GM19455 (cell line): ENCODE measurements at regions not wholly inside any gene's neighbourhood (a gene's known extent, or its start where the extent isn't known, plus 50 kb on each side); places are given as distances from the start of the nearest gene placed in this dataset.

Experiments used
- ATAC-seq: cut with Tn5 transposase; IDR thresholded peaks from one replicate; pipeline ENCODE4 v1.9.1; 2021; ENCODE audit not compliant: unreplicated experiment

- ATAC-seq, result no peak
Observed at GRCh38 chr2:15701341-15701907, 109.8 kb downstream of the DDX1 start.

GRCh38 chr2:15701991-15702390 lies 110.3 kb downstream of the DDX1 start:
- ATAC-seq, result no peak

DNA sequence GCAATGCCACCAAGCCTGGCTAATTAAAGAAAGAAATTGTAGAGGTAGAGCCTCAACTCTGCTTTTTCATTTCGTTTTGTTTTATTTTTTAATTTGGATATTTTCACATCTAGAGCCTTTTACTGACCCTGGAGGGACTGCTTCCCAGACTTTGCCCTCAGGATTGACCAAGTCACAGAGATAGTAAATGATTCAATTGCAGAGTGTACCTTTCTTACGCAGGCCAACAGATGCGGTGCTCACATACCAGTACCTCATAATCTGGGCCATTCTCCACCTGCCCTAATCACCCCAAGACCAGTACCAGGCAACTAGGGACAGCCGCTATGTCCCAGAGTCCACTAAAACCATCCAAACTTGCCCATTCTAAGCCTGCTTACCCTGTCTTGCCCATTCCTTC lies 110.8 kb downstream of the DDX1 start:
- no peak for ATAC-seq

- ATAC-seq, result no peak
Observed at GRCh38 chr2:15703365-15703869, 111.7 kb downstream of the DDX1 start.

- ATAC-seq, result no peak
Observed at GRCh38 chr2:15704086-15704787, 112.6 kb downstream of the DDX1 start.

GRCh38 chr2:15704788-15705115 lies 113.1 kb downstream of the DDX1 start:
- no peak for ATAC-seq

GRCh38 chr2:15705310-15705709 lies 113.6 kb downstream of the DDX1 start:
- ATAC-seq, result no peak

DNA sequence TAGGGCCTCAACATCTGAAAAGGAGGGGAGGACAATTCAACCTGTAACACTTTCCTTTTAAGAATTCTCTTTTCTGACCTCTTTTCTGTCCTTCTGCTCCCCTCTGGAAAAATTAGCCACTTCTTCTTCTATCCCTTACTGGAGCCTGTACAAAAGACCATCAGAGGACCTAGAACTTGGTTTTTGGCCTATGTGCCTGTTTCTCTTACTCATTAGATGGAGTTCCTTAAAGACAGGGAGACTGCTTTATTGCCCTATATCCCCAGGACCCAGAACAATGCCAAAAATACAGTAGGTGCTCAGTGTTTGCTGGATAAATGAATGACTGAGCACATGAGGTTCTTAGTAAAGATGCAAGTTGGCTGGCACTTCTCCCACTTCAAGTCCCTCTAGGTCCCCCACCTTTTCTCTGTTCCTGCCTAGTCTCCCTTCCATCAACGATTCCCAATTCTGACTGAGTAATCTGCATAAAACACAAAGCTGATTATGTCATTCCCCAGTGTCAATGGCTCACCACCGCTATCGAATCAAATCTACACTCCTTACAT lies 114.2 kb downstream of the DDX1 start:
- no peak for ATAC-seq

DNA sequence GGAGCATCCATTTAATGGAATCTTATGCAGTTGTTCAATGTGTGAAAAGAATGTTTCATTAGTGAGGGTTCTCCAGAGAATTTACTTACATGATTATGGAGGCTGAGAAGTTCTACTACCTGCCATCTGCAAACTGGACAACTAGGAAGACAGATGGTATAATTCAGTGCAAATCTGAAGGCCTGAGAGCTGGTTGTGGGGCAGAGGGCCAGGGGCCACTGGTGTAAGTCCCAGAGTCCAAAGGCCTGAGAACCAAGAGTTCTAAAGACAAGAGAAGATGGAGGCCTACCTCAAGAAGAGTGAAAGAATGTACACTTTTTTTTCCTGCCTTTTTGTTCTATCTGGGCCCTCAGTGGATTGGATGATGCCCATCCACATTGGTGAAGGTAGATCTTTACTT lies 114.8 kb downstream of the DDX1 start:
- ATAC-seq, result no peak

DNA sequence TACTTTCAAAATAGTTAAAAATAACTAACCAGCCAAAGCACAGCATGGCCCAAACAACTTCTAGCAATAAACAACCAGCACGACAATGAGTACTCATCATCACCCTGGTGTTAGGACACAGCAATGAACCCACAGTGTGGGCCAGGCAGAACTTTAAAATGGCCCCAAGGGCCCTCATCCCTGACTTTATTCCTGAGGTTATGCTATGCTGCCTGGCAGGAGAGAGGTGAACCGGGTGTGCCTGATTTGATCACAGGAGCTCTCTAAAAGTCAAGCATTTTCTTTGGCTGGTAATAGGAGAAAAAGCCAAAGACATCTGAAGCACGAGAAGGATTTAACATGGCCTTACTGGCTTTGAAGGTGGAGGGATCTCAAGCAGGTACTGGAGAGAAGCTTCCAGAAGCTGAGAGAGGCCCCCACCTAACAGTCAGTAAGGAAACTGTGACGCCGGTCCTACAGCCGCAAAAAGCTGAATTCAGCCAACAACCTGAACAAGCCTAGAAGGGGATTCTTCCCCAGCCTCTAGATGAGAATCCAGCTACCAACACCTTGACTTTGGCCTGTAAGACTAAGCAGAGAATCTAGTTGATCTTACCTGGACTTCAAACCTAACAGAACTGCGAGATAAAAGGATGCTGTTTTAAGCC lies 115.4 kb downstream of the DDX1 start:
- no peak for ATAC-seq

GRCh38 chr2:15708161-15708560 lies 116.5 kb downstream of the DDX1 start:
- ATAC-seq, result no peak

- no peak for ATAC-seq
Observed at GRCh38 chr2:15708865-15709820, 117.5 kb downstream of the DDX1 start.

DNA sequence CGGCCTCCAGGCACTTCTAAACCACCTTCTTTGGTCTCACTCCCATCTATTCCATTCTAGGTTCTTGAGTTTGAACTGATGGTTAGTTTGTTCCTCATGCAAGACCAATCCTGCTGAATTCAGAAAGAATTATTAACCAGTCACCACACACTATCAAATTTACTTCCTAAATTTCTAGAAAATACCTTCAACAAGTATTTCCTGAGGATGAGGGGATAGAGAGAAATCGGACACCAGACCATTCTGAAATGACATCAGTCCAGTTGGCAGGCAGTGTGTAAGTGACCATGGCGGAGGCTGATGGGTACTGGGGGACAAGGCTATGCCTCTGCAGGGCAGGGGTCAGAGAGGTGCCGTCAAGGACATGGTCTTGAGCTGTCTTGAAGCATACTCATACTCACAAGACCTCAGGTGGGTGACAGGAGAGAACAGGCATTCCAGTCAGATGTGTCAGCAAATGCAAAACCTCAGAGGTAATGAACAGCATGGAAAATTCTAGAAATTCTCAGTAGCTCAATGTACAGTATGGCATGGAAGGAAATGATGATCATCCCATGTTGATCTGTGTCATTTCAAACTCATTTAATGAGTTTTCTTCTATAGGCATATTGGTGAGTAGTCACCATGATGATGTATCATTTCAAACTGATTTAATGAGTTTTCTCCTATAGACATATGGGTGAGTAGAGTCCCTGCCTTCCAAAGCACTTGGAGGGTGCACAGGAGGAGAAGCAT lies 119.6 kb downstream of the DDX1 start:
- no peak for ATAC-seq

DNA sequence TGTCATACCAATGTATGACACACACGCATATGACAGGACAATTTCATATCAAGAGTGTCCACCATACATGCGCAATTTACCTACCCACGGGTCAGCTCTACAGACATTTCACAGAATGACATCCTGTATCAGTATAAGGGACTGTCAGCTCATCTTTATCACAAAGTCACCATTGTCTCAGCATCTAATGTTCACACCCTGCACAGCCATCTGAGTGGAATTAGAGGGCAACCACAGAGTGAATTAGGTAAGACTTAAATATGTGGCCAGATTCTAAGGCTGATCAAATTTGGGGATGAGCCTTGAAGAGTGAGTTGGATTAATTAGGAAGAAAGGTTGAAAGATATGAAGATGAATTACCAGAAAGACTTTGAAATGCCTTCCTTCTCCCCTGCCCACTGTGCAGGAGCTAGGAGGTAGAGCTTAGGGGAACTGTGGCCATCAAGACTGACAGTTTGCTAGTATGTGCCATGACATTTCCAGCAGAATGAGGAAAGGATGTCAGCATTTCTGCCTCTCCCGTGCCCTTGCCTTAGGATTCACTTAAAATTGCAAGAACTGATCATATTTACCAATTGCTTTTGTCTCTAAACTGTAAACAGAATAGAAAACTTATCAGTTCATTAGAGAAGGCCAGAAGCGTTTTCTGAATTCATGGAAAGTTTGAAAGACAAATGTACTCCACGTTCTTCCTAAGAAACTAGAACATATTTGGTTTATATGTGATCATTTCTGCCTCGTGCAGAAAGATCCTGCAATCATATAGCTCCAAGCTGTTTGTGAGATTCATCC lies 121.1 kb downstream of the DDX1 start:
- ATAC-seq, result no peak

DNA sequence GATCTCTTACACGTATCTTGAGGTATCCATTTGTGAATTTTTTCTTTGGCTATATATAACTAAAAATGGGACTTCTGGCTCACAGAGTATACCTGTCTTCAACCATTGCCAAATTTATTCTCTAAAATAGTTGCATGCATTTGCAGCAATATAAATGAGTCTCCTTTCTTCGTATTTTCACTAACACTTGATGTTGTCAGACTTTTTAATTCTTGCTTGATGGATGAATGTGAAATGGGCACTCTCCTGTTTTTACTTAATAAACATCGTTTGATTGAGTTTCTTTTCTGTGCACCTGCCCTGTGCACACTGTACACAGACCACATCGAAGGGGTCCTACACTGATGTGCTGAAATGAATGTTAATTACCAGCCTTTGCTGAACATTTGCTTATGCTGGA lies 121.8 kb downstream of the DDX1 start:
- ATAC-seq, result no peak

DNA sequence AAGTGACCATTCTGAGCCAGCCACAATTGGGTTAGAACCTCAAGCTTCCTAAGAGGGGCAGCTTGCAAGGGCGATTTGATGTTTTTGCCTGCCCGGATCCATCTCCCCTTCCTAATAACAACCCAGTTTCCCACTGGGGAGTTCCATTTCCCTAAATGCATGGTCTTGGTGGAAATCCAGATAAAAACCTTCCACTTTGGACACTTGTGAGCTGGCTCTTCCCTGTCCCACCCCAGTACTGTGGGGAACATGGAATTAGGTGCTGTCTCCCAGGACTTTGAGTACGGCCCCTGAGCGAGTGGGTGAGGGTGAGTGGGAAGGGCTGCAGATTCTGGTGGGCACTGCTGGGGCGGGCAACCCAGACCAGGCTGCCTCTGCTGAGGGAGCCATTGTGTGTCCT lies 122.3 kb downstream of the DDX1 start:
- ATAC-seq, result no peak

DNA sequence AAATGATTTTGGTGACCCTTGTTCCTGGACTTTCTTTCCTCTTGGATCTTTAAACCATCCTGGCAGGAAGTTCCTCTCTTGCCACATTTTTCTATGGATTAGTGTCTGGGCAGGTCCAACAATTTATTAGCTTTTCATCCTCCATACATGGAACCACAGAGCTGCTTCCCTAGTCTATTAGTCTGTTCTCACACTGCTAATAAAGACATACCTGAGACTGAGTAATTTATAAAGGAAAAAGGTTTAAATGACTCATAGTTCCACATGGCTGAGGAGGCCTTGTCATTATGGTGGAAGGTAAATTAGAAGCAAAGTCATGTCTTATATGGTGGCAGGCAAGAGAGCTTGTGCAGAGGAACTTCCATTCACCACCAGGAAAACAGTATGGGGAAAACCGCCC lies 122.9 kb downstream of the DDX1 start:
- ATAC-seq, result no peak

DNA sequence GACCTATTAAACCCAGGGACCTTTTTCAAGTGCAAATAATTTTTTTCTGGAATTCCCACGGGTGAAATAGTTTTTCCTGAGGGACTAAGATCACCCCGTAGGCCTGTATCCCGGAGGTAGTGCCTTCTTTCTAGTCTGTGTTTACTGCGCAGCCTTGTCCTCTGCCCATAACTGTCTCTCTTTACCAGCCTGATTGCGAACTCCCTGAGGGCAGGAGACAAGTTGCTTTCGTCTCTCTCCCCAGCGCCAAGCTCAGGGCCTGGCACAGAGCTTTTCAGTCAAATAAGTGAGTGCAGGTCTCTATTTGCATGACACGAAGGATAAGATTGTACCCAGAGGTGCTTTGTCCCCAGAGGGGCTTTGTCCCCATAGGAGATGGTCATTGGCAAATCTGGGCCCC lies 123.9 kb downstream of the DDX1 start:
- no peak for ATAC-seq

DNA sequence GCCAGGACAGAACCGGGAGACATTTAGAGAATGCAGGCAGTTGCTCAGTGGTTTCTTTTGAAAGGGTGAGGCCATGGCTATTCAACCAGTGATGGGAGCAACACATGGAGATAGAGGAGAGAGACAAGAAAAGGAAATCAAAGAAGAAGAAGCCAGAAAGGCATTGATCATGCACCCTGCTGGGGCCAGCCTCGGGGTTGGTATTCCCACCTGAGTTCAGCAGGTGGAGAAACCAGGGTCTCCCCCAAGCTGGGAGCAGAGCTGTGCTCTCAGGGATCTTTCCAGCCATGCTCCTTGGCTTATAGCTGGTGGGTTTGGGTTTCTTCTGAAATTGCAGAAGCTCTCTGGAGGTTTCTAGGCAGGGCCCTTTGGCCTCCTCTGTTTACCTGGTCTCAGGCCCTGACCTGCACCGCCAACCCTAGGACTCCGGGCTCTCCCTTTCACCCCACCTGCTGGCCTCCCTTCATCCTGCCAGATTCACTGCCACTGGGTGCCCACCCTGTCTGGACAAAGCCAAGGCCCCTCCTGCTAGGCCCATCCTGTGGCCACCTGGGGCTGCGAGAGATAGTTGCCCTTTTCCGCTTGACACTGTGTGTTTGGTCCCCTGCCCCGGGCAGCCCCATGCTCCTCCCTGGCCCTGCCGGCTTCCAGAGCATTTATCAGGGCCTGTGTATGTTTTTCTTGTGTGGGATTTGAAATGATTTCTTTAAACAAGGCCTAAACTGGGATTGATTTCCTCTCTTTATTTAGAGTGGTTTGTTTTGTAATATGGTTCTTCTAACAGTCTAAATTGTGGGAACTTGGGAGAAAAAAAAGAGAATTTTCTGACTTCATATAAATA lies 126.7 kb downstream of the DDX1 start:
- ATAC-seq, result no peak
